Mucosa of descending colon (tissue), 3 donors: ENCODE measurements at regions not wholly inside any gene's neighbourhood (a gene's known extent, or its start where the extent isn't known, plus 50 kb on each side); places are given as distances from the start of the nearest gene placed in this dataset.

Source experiments
- ATAC-seq: fragments of 200-7000 bp; cut with Tn5 transposase; one replicate; pipeline ENCODE4 v1.9.1; 2020; ENCODE audit warnings: mild to moderate bottlenecking, moderate library complexity
- DNase-seq, 3 donors: peaks; one replicate each; pipeline ENCODE4 v3.0.0-alpha.2; 2020
- H3K36me3 ChIP-seq: fragments of 200-600 bp; one replicate; pipeline ENCODE4 v1.8.0; 2021; ENCODE audit warnings: low read depth, mild to moderate bottlenecking
- H3K4me1 ChIP-seq: fragments of 200-600 bp; one replicate; pipeline ENCODE4 v1.8.0; 2021; ENCODE audit warnings: low read depth, mild to moderate bottlenecking
- H3K4me3 ChIP-seq: fragments of 200-600 bp; one replicate; pipeline ENCODE4 v1.8.0; 2021; ENCODE audit warnings: mild to moderate bottlenecking
- H3K9me3 ChIP-seq: fragments of 200-600 bp; one replicate; pipeline ENCODE4 v1.8.0; 2021; ENCODE audit warnings: mild to moderate bottlenecking
- CTCF ChIP-seq: fragments of 200-600 bp; IDR thresholded peaks from one replicate; pipeline ENCODE4 v1.8.0; 2022; ENCODE audit warnings: antibody characterized with exemption, mild to moderate bottlenecking
- intact Hi-C, 2 donors: fragments of 100-400 bp; cut with DNase I in 1 of 2; cut with micrococcal nuclease in 1 of 2; formaldehyde crosslinking; loops; one replicate each; pipeline versions ENCODE4 v1.11.0 to v1.11.1; 2022; cut with DNase I, micrococcal nuclease
- donor health status: DM: no; HTN: no; CAD: no; lungs with moderate emphysema.
- donor health status: DM: no; HTN: no; CAD: no.
- donor health status: DM: no; HTN: yes; CAD: no.

- TF ChIP-seq CTCF, result no peak
- H3K4me1 ChIP-seq, result no peaks in the 10 kb centered on the region
- no peak overlapping the region for H3K4me3 ChIP-seq
- DNase-seq, result no peak
- intact Hi-C loops, result no loop called here
- H3K36me3 ChIP-seq, result no peaks in the 10 kb centered on the region
- H3K9me3 ChIP-seq, result no peaks in the 10 kb centered on the region
- ATAC-seq, result no peak
Observed at GRCh38 chr4:188452097-188452496, 312.9 kb downstream of the TRIML1 start.

- DNase-seq (no peak), ATAC-seq (no peak)
- TF ChIP-seq CTCF, result no peak
- H3K9me3 ChIP-seq, result no peaks in the 10 kb centered on the region
- no peaks in the 10 kb centered on the region for H3K4me1 ChIP-seq
- no peak overlapping the region for H3K4me3 ChIP-seq
- intact Hi-C loops, result no loop called here
- no peaks in the 10 kb centered on the region for H3K36me3 ChIP-seq
Observed at GRCh38 chr4:188454575-188454974, 315.3 kb downstream of the TRIML1 start.

GRCh38 chr4:188455062-188455752 lies 316.0 kb downstream of the TRIML1 start:
- H3K4me3 ChIP-seq, result no peak overlapping the region
- no peaks in the 10 kb centered on the region for H3K4me1 ChIP-seq
- ATAC-seq (no peak), DNase-seq (no peak)
- no peak for TF ChIP-seq CTCF
- intact Hi-C loops, result no loop called here
- H3K36me3 ChIP-seq, result no peaks in the 10 kb centered on the region
- peaks cover 5% of the 10 kb centered on the region for H3K9me3 ChIP-seq

GRCh38 chr4:188459381-188459780 lies 320.1 kb downstream of the TRIML1 start:
- intact Hi-C loops, result no loop called here
- DNase-seq (no peak), ATAC-seq (no peak)
- Histone ChIP-seq H3K36me3 (no peaks in the 10 kb centered on the region), H3K4me1 (no peaks in the 10 kb centered on the region), H3K4me3 (no peak overlapping the region), H3K9me3 (peaks cover 24% of the 10 kb centered on the region)
- TF ChIP-seq CTCF, result no peak

GRCh38 chr4:188463909-188464308 lies 324.7 kb downstream of the TRIML1 start:
- TF ChIP-seq CTCF, result no peak
- DNase-seq (no peak), ATAC-seq (no peak)
- Histone ChIP-seq H3K36me3 (no peaks in the 10 kb centered on the region), H3K9me3 (peaks cover 38% of the 10 kb centered on the region), H3K4me1 (no peaks in the 10 kb centered on the region), H3K4me3 (no peak overlapping the region)
- intact Hi-C loops, result no loop called here

GRCh38 chr4:188466001-188466400 lies 326.8 kb downstream of the TRIML1 start:
- Histone ChIP-seq H3K9me3 (peaks cover 33% of the 10 kb centered on the region), H3K4me1 (no peaks in the 10 kb centered on the region), H3K4me3 (no peak overlapping the region), H3K36me3 (no peaks in the 10 kb centered on the region)
- no peak for DNase-seq
- no peak for TF ChIP-seq CTCF
- no peak for ATAC-seq
- intact Hi-C loops, result no loop called here
